ENCODE measurements at regions not wholly inside any gene's neighbourhood (a gene's known extent, or its start where the extent isn't known, plus 50 kb on each side); places are given as distances from the start of the nearest gene placed in this dataset.
A peak's percentile ranks its signal among the peaks of the same experiment; 100 is the strongest.
"Not testable (repeated sequence)": the region's sequence is repeated elsewhere in the genome, so short reads cannot be mapped to it uniquely, and the experiment has no call there.

- no peak for DNase-seq
Measured at GRCh38 chr1:67584938-67585337, 100.1 kb upstream of the GADD45A start.

GRCh38 chr1:67586596-67586995 is 98.4 kb upstream of the GADD45A start:
- no peak for DNase-seq

DNA sequence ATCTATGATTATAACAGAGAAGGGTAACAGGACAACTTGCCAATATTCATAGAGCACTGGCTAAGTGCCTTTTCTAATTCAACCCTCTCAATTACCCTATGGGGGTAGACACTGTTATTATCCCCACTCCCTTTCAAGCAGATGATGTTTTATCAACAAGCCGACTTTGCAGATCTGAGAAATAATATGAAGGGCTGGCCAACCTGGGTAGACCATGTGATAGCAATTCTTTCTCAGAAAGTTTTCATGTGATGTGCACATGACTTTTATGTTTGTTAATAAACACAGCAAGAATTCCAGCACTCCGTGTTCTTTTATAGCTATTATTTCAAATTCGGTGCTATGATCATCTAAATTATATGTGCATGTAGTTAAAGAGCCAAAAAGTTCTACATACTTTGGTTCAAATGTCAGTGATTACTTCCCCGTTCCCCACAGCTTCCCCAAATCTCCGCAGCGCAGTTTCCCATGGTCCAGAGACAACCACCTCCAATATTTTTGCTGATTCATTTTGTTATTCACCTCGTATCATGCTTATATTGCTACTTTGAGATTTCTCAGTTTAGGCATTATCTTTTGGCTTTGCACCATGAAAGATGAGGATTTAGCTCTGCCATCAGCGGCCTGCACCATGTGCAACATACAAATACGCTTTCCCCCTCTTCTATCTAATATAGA is 96.7 kb upstream of the GADD45A start:
- DNase-seq = no peak

DNA sequence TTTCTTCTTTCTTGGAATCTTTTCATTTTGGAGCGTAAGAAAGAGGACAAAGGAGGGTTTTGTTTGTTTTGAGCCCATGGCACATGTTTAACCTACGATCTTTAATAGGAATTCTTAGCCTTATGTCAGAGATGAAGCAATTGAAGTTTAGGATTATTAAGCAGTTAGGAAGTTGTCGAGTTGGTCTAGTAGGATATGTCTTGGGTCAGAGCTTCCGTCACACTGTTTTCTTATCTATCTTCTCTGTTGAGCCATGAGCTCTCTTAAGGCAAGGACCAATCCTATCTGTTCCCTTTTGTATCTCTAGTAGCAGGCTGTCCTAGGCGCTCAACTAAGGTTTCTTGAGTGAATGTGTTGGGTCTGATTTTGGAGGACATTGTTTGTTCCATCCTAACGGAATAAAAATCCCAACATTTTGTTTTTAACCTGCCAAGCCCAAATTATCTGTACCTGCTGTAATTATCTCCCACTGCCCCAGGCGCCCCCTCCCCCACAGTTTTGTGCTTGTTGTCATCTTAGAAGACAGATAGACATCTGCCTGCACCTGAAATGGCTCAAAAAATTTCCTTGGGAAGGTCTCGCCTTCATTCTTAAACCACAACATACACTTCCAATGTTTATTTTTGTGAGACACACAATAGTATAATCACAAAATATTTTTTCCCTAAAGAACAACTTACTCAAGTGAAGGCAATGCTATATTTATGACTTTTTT is 95.3 kb upstream of the GADD45A start:
- DNase-seq = no peak

GRCh38 chr1:67590329-67590728 is 94.7 kb upstream of the GADD45A start:
- DNase-seq = no peak

DNA sequence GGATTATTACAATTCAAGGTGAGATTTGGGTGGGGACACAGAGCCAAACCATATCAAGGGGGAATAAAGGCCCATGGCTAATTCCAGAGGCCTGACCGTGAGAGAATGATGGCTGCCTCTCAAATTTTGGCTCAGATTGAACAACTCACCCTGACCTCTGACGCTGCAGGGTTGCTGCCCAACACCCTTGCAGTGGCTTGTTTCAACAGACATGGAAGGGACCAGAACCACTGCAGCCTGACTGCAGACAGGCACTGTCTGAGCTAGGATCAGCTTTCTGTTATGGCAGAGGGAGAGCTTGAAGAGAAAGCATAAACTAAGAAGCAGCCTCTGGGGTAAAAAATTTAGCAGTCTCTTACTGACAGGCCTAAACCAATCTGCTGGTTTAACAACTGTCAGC is 90.2 kb upstream of the GADD45A start:
- no peak for DNase-seq

GRCh38 chr1:67596674-67597073 is 88.3 kb upstream of the GADD45A start:
- no peak for DNase-seq

DNA sequence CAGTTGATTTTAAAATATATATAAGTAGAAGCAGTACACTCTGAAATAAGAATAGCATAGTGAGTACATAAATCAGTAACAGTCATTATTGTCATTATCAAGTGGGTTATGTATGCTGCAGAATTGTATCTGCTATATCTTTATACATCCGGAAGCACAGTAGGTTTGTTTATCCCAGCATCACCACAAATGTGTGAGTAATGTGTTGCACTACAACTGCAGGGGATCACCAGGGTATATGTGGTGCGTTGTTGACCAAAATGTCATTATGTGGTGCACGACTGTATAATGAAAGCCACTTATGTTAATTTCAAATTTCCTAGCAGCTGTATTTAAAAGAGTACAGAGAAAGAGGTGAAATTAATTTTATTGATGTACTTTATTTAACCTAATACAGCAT is 87.7 kb upstream of the GADD45A start:
- no peak for DNase-seq

DNA sequence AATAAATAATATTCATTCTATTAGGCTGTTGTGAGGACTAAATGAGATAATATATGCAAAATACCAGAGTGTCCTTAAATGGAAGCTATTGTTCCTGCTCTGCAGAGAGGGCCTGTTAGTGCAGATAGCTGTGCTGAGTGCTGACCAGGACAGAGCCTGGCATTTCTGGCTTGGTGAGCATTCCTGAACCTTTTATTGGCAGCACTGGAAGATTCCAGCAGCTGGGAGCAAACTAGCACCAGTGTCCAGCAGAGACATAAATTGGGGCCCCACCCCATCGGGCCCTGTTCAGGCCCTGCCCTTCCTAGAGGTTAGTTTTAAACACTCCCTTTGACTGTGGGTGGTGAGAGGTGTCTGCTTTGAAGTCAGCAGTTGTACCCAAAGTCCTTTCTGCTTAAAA is 85.9 kb upstream of the GADD45A start:
- DNase-seq = no peak

DNA sequence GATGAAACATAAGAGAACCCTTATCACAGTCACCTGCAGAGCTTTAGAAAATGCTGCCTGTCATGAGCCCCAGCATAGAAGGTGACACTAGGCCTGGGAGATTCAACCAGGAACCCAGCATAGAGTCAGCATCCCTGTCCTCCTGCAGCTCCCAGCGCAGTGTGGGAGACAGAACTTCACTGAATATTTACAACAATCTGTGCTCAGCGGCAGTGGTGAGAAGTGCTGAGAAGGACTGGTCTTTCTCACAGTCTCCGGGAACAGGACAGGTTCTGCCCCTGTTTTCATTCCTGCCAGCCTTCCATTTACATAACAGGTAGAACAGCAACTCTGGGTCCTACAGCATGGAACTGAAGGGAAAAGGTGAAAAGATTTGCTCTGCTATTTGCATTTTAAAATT is 83.5 kb upstream of the GADD45A start:
- no peak for DNase-seq

DNA sequence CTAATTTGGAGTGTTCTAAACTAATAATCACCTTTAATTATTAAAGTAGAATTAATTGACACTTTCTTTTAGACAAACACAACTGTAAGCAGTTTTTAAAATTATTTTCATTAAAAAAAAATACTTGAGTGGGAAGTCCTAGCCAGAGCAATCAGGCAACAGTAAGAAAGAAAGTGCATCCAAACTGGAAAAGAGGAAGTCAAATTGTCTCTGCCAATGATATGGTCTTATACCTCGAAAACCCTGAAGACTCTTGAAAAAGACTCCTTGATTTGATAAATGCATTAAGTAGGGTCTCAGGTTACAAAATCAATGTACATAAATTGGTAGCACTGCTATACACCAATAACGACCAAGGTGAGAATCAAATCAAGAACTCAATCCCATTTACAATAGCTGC is 83.0 kb upstream of the GADD45A start:
- DNase-seq = no peak

GRCh38 chr1:67604778-67605177 is 80.2 kb upstream of the GADD45A start:
- no peak for DNase-seq

- no peak for DNase-seq
Measured at GRCh38 chr1:67605209-67605780, 79.7 kb upstream of the GADD45A start.

DNA sequence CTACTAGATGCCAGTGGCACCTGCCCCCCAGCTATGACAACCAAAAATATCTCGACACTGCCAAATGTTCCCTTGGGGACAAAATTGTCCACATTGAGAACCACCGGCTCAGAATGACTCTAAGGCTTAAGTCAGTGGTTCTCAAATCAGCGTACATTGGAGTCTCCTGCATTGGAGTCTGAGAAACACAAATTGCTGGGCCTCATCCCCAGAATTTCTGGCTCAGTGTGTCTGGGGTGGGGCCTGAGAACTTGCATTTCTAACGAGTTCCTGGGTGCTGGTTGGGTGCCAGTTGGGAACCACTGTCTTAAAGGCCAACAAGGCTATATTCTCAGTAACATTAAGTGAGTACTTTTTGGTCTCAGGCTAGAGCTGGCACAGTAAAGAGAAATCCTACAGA is 77.7 kb upstream of the GADD45A start:
- DNase-seq = no peak

GRCh38 chr1:67607699-67608098 is 77.3 kb upstream of the GADD45A start:
- DNase-seq = no peak

DNA sequence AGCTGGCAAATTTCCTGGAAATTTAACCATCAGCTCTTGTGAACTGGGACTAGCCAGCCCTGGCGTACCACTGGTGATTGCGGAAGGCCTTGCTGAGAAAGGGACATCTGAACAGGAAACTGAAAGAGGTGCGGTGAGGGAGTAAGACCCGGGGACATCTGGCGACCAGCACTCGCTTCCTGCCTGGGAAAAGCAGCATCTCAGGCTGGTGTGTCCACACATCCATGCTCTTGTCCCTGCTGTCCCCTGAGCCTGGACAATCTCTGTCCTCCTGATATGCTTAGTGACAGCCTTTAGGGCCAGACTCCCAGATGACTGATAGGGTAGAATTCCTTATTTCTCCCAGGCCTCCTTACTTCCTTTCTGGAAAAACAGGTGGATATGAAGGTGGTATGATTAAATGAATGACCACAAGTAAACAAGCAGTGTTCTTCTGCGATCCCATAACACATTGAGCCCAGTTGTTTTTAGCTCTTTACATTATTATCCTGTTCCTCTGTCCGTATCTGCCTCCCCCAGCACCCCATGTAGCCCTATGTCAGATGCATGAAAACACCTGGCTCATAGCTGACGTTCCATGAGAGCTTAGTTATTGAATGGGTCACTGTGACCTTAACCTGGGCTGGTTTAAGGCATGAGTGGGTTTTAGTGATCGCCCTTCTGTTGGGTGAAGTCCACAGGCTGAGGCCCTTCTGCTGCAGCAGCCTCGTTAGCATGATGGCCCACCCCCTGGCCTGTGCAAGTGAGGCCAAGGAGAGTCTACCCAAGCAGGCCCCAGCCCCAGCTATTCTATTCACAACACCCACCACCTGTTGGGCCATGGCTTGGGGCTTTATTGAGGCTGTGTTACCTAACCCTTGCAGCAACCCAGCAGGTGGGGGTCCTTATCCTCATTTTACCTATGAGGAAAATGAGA is 76.1 kb upstream of the GADD45A start:
- no peak for DNase-seq

GRCh38 chr1:67609577-67610341 is 75.2 kb upstream of the GADD45A start:
- DNase-seq = peak; percentile 54

DNA sequence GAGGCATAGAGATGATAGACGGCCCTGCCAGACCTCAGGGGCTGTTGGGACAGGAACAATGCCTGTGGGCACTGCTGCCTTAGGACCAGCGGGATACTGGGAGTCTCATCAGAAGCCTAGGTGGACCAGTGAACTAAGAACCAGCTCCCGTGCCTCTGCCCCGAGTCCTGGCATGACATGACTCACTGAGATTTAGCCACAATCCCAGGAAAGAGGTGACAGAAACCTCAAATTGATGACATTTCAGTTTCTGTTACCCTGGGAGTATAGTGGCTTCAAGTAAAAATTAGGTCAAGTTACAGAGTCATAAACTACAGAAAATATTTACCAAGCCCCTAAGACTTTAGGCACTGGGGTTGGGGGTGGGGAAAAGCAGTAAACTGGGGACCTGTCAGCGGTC is 74.6 kb upstream of the GADD45A start:
- no peak for DNase-seq

DNA sequence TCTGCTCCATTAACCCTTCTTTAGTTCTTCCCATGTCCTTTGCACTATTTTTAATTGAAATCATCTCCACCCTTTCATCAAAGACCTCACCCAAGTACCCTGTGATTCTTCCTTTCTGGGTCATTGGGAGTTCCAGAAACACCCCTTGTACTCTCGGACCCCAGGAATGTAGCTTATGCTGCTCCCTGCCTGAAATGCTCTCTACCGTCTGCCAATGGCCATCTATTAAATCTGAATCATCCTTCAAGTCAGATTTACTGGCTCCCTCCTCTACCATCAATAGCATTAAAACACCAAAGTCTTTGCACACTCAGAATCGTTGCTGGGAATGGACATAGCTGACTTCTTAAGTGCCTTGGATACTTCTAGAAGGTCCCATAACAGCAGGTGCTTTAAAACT is 73.2 kb upstream of the GADD45A start:
- no peak for DNase-seq

GRCh38 chr1:67612788-67613241 is 72.2 kb upstream of the GADD45A start:
- DNase-seq = no peak

- not testable (repeated sequence) for DNase-seq
Measured at GRCh38 chr1:67613479-67613878, 71.5 kb upstream of the GADD45A start.

DNA sequence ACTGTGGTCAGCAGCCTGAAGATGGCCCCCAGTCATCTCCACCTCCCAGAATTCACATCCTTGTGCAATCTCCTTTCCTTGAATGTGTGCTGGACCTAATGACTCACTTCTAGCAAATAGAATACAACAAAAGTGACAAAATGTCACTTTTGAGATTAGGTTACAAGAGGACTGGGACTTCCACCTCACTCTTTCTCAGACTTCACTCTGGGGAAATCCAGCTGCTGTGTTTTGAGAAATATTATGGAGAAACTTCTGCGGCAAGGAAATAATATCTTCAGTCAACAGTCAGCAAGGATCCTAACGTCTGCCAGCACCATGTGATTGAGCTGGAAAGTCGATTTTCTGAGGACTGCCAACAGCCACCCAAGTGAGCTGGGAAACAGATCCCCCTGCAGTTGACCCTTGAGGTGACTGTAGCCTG is 70.5 kb upstream of the GADD45A start:
- no peak for DNase-seq

Data from renal pelvis (tissue), 1 donor.